ENCODE measurements at regions not wholly inside any gene's neighbourhood (a gene's known extent, or its start where the extent isn't known, plus 50 kb on each side); places are given as distances from the start of the nearest gene placed in this dataset.

DNA sequence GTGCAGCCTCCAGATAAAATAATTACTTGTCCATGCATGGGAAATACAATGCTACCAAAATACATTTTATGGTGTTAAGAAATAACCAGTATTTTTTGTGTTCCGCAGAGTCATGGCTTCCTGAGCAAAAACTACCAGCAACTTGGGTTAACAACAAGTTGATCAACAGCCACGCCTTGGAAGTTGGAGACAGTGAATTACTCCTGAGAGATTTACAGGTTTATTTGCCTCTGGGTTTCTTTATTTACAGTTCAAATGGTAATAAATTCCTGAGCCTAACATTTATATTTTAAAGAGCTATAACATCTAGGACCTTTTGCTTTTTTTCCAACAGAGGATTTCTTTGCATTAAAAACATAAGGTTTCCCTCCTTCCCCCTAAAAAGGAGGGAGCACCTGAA is 194.0 kb downstream of the IPO8 start:
- POLR2A ChIA-PET (ENCODE audit: partially characterized antibody): no interaction called here
- H3K36me3 ChIP-seq (ENCODE audit: insufficient read depth, low read length): no peaks in the 10 kb centered on the region
- H3K9me3 Mint-ChIP-seq: no peaks in the 10 kb centered on the region
- no peak for DNase-seq
- no peak overlapping the region for H3K27ac ChIP-seq (ENCODE audit: low read depth, low read length)
- no peaks in the 10 kb centered on the region for H3K4me1 Mint-ChIP-seq
- no peaks in the 10 kb centered on the region for H3K9me3 ChIP-seq (ENCODE audit: control insufficient read depth in 1 of 2, low read length in 2 of 2)
- no peaks in the 10 kb centered on the region for H3K27me3 Mint-ChIP-seq
- no peaks in the 10 kb centered on the region for H3K4me1 ChIP-seq (ENCODE audit: insufficient read depth, low read length)
- H3K36me3 Mint-ChIP-seq: no peaks in the 10 kb centered on the region
- CTCF ChIA-PET (ENCODE audit: partially characterized antibody): no interaction called here
- intact Hi-C loops (cut with micrococcal nuclease): no loop called here
- no peak overlapping the region for H3K4me3 ChIP-seq (ENCODE audit: low read length in 2 of 2)
- no peak overlapping the region for H3K4me3 Mint-ChIP-seq
- no peaks in the 10 kb centered on the region for H3K27me3 ChIP-seq (ENCODE audit: insufficient read depth, low read length)
- no peak overlapping the region for H3K27ac Mint-ChIP-seq

DNA sequence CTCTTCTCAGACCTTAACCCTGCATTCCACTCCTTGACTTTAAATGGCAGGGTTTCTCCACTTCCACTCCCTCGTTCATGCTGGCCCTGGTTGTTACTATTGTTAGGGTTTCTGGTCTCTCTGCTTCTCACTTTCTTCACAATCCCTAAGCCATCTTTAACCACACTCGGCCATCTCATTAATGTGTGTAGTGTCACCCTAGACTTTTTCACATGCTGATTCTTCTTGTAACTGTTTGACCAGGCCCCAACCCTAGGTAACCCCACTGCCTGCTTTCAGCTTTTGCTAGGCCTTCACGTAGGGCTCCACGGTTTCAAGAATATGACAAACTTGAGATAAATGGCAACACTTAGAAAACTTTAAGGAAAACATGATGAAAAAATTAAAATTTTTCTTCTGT is 195.1 kb downstream of the IPO8 start:
- DNase-seq: no peak
- Histone ChIP-seq H3K9me3 (ENCODE audit: control insufficient read depth in 1 of 2, low read length in 2 of 2) (no peaks in the 10 kb centered on the region), H3K4me3 (ENCODE audit: low read length in 2 of 2) (no peak overlapping the region), H3K36me3 (ENCODE audit: insufficient read depth, low read length) (no peaks in the 10 kb centered on the region), H3K27me3 (ENCODE audit: insufficient read depth, low read length) (no peaks in the 10 kb centered on the region), H3K27ac (ENCODE audit: low read depth, low read length) (no peak overlapping the region), H3K4me1 (ENCODE audit: insufficient read depth, low read length) (no peaks in the 10 kb centered on the region)
- Mint-ChIP-seq H3K27ac (no peak overlapping the region), H3K4me3 (no peak overlapping the region), H3K9me3 (no peaks in the 10 kb centered on the region), H3K36me3 (no peaks in the 10 kb centered on the region), H3K27me3 (no peaks in the 10 kb centered on the region), H3K4me1 (no peaks in the 10 kb centered on the region)
- intact Hi-C loops (cut with micrococcal nuclease): no loop called here
- ChIA-PET CTCF (ENCODE audit: partially characterized antibody) (no interaction called here), POLR2A (ENCODE audit: partially characterized antibody) (no interaction called here)

DNA sequence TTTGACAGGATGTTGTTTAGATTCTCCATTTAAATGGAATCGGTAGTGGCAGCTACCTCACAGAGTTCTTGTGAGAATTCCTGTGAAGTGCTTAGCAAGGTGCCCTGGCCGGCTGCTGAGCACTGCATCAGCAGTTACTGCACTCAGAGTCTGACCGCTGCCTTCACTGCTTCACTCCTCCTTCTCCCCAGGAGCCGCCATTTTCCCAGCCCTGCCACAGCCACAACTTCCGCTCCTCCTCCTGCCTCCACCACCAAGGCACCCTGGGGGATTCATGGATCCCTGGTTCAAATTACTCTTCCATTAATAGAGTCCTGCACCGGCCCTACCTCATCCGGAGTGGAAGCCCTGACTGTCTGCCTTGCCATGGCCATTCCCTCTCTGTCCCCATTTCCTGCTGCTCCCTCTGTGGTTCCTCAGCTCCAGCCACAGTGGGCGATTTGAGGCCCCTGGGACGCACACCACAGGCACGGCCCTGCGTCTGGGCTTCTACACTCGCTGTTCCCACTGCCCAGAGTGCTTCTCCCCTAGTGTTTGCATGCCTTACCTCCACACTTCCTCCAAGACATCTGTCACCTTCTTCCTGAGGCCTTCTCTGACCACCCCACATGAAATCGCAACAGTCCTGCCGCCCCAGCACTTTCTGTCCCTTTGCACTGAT is 210.3 kb downstream of the IPO8 start:
- no peaks in the 10 kb centered on the region for H3K4me1 Mint-ChIP-seq
- Histone ChIP-seq H3K4me3 (ENCODE audit: low read length in 2 of 2) (no peak overlapping the region), H3K27me3 (ENCODE audit: insufficient read depth, low read length) (no peaks in the 10 kb centered on the region), H3K9me3 (ENCODE audit: control insufficient read depth in 1 of 2, low read length in 2 of 2) (no peaks in the 10 kb centered on the region), H3K27ac (ENCODE audit: low read depth, low read length) (no peak overlapping the region), H3K4me1 (ENCODE audit: insufficient read depth, low read length) (no peaks in the 10 kb centered on the region), H3K36me3 (ENCODE audit: insufficient read depth, low read length) (no peaks in the 10 kb centered on the region)
- peaks cover 0 to 2% (median 0%) of the 10 kb centered on the region in 8 donors for H3K9me3 Mint-ChIP-seq
- no peak for DNase-seq
- H3K27ac Mint-ChIP-seq: no peak overlapping the region
- POLR2A ChIA-PET (ENCODE audit: partially characterized antibody): no interaction called here
- H3K27me3 Mint-ChIP-seq: no peaks in the 10 kb centered on the region
- H3K4me3 Mint-ChIP-seq: peak overlapping the region in 1 of 8 donors; percentile 1
- CTCF ChIA-PET (ENCODE audit: partially characterized antibody): no interaction called here
- no peaks in the 10 kb centered on the region for H3K36me3 Mint-ChIP-seq
- intact Hi-C loops (cut with micrococcal nuclease): no loop called here

DNA sequence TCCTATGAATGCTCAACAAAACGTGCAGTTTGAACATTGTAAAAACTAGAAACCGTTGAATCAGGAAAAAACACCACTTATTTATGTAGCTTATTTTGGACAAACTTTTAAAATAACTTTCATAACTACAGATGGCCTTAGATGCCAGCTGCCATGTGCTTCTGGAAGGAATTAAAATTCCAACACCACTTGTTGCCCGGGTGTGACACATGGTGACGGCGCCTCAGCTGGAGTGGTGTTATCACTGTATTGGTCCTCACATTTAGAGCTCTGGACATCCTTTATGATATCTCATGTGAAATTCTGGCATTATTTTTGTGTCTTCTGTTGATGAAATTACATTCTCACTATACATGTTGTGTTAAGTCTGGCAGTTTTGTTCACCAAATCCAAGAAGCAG is 211.0 kb downstream of the IPO8 start:
- H3K36me3 Mint-ChIP-seq: no peaks in the 10 kb centered on the region
- no peaks in the 10 kb centered on the region for H3K4me1 Mint-ChIP-seq
- no peaks in the 10 kb centered on the region for H3K27me3 Mint-ChIP-seq

DNA sequence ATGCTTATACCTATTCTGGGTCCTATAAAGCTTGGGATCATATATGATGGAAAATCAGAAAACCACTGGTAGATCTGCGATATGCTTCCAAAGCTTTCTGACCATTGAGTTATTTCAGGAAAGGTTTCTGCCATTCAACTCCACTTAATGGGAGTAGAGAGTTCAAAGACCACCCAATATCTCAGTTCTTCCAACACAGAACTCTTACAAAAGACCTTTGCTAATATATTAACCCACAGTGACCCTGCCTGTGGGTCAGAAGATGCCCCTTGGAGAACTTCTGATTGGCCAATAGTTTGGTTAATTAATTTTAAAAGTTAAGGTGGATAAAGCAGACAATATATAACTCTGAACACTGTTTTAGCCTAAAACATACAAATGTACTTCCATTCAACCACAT is 213.0 kb downstream of the IPO8 start:
- Histone ChIP-seq H3K4me1 (ENCODE audit: insufficient read depth, low read length) (no peaks in the 10 kb centered on the region), H3K36me3 (ENCODE audit: insufficient read depth, low read length) (no peaks in the 10 kb centered on the region), H3K9me3 (ENCODE audit: control insufficient read depth in 1 of 2, low read length in 2 of 2) (no peaks in the 10 kb centered on the region), H3K27me3 (ENCODE audit: insufficient read depth, low read length) (no peaks in the 10 kb centered on the region), H3K4me3 (ENCODE audit: low read length in 2 of 2) (no peak overlapping the region), H3K27ac (ENCODE audit: low read depth, low read length) (no peak overlapping the region)
- DNase-seq: no peak
- H3K9me3 Mint-ChIP-seq: peaks cover 0 to 10% (median 0%) of the 10 kb centered on the region in 8 donors
- CTCF ChIA-PET (ENCODE audit: partially characterized antibody): no interaction called here
- POLR2A ChIA-PET (ENCODE audit: partially characterized antibody): no interaction called here
- intact Hi-C loops (cut with micrococcal nuclease): no loop called here
- no peaks in the 10 kb centered on the region for H3K36me3 Mint-ChIP-seq
- no peak overlapping the region for H3K4me3 Mint-ChIP-seq
- H3K27ac Mint-ChIP-seq: no peak overlapping the region
- no peaks in the 10 kb centered on the region for H3K27me3 Mint-ChIP-seq
- H3K4me1 Mint-ChIP-seq: no peaks in the 10 kb centered on the region

More for the DNA sequence above, 211.0 kb downstream of the IPO8 start:
- H3K9me3 Mint-ChIP-seq: peaks cover 0 to 6% (median 0%) of the 10 kb centered on the region in 8 donors
- CTCF ChIA-PET (ENCODE audit: partially characterized antibody): no interaction called here
- Histone ChIP-seq H3K9me3 (ENCODE audit: control insufficient read depth in 1 of 2, low read length in 2 of 2) (no peaks in the 10 kb centered on the region), H3K27me3 (ENCODE audit: insufficient read depth, low read length) (no peaks in the 10 kb centered on the region), H3K4me1 (ENCODE audit: insufficient read depth, low read length) (no peaks in the 10 kb centered on the region), H3K36me3 (ENCODE audit: insufficient read depth, low read length) (no peaks in the 10 kb centered on the region), H3K27ac (ENCODE audit: low read depth, low read length) (no peak overlapping the region), H3K4me3 (ENCODE audit: low read length in 2 of 2) (no peak overlapping the region)
- no peak for DNase-seq
- POLR2A ChIA-PET (ENCODE audit: partially characterized antibody): no interaction called here
- H3K4me3 Mint-ChIP-seq: no peak overlapping the region
- intact Hi-C loops (cut with micrococcal nuclease): no loop called here
- H3K27ac Mint-ChIP-seq: no peak overlapping the region

- Mint-ChIP-seq H3K36me3 (no peaks in the 10 kb centered on the region), H3K4me1 (no peaks in the 10 kb centered on the region), H3K4me3 (no peak overlapping the region), H3K9me3 (peaks cover 0 to 12% (median 3%) of the 10 kb centered on the region in 8 donors), H3K27ac (no peak overlapping the region), H3K27me3 (peaks cover 0 to 2% of the 10 kb centered on the region in 2 donors)
- Histone ChIP-seq H3K9me3 (ENCODE audit: control insufficient read depth in 1 of 2, low read length in 2 of 2) (no peaks in the 10 kb centered on the region), H3K4me1 (ENCODE audit: insufficient read depth, low read length) (no peaks in the 10 kb centered on the region), H3K27ac (ENCODE audit: low read depth, low read length) (no peak overlapping the region), H3K4me3 (ENCODE audit: low read length in 2 of 2) (no peak overlapping the region), H3K36me3 (ENCODE audit: insufficient read depth, low read length) (no peaks in the 10 kb centered on the region), H3K27me3 (ENCODE audit: insufficient read depth, low read length) (no peaks in the 10 kb centered on the region)
- CTCF ChIA-PET (ENCODE audit: partially characterized antibody): no interaction called here
- POLR2A ChIA-PET (ENCODE audit: partially characterized antibody): no interaction called here
- no peak for DNase-seq
- intact Hi-C loops (cut with micrococcal nuclease): no loop called here
Measured at GRCh38 chr12:30473274-30473673, 222.4 kb downstream of the IPO8 start.

GRCh38 chr12:30466093-30466585 is 229.5 kb downstream of the IPO8 start:
- Histone ChIP-seq H3K27ac (ENCODE audit: low read depth, low read length) (no peak overlapping the region), H3K4me3 (ENCODE audit: low read length in 2 of 2) (no peak overlapping the region), H3K27me3 (ENCODE audit: insufficient read depth, low read length) (no peaks in the 10 kb centered on the region), H3K36me3 (ENCODE audit: insufficient read depth, low read length) (no peaks in the 10 kb centered on the region), H3K9me3 (ENCODE audit: control insufficient read depth in 1 of 2, low read length in 2 of 2) (no peaks in the 10 kb centered on the region), H3K4me1 (ENCODE audit: insufficient read depth, low read length) (no peaks in the 10 kb centered on the region)
- POLR2A ChIA-PET (ENCODE audit: partially characterized antibody): no interaction called here
- H3K9me3 Mint-ChIP-seq: peaks cover 0 to 7% (median 3%) of the 10 kb centered on the region in 8 donors
- H3K4me1 Mint-ChIP-seq: no peaks in the 10 kb centered on the region
- CTCF ChIA-PET (ENCODE audit: partially characterized antibody): no interaction called here
- H3K36me3 Mint-ChIP-seq: no peaks in the 10 kb centered on the region
- no peak overlapping the region for H3K4me3 Mint-ChIP-seq
- no peak for DNase-seq
- no peak overlapping the region for H3K27ac Mint-ChIP-seq
- intact Hi-C loops (cut with micrococcal nuclease): no loop called here
- H3K27me3 Mint-ChIP-seq: no peaks in the 10 kb centered on the region

DNA sequence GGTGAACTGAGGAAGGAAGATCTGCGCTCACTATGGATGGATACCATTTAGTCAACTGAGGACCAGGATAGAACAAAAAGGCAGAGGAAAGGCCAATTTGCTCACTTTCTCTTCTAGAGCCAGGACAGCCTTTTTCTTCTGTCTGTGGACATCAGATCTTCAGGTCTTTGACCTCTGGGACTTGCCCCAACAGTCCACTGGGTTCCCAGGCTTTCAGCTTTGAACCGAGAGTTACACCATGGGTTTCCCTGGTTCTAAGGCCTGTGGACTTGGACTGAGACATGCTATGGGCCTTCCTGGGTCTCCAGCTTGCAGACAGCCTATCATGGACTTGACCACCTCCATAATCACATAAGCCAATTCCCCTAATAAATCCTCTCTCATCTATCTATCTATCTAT is 232.0 kb downstream of the IPO8 start:
- H3K9me3 Mint-ChIP-seq: peaks cover 0 to 6% (median 0%) of the 10 kb centered on the region in 8 donors
- Histone ChIP-seq H3K27ac (ENCODE audit: low read depth, low read length) (no peak overlapping the region), H3K36me3 (ENCODE audit: insufficient read depth, low read length) (no peaks in the 10 kb centered on the region), H3K4me3 (ENCODE audit: low read length in 2 of 2) (no peak overlapping the region), H3K27me3 (ENCODE audit: insufficient read depth, low read length) (no peaks in the 10 kb centered on the region), H3K9me3 (ENCODE audit: control insufficient read depth in 1 of 2, low read length in 2 of 2) (no peaks in the 10 kb centered on the region), H3K4me1 (ENCODE audit: insufficient read depth, low read length) (no peaks in the 10 kb centered on the region)
- no peak for DNase-seq
- no peak overlapping the region for H3K27ac Mint-ChIP-seq
- ChIA-PET POLR2A (ENCODE audit: partially characterized antibody) (no interaction called here), CTCF (ENCODE audit: partially characterized antibody) (no interaction called here)
- intact Hi-C loops (cut with micrococcal nuclease): no loop called here
- no peak overlapping the region for H3K4me3 Mint-ChIP-seq
- no peaks in the 10 kb centered on the region for H3K4me1 Mint-ChIP-seq
- H3K36me3 Mint-ChIP-seq: no peaks in the 10 kb centered on the region
- no peaks in the 10 kb centered on the region for H3K27me3 Mint-ChIP-seq
